SK-N-SH treated with all-trans-retinoic acid at 6 μM for 48 hours (cell line): ENCODE measurements at regions not wholly inside any gene's neighbourhood (a gene's known extent, or its start where the extent isn't known, plus 50 kb on each side); places are given as distances from the start of the nearest gene placed in this dataset.

ENCODE experiments used
- ATAC-seq: fragments of 200-7000 bp; cut with Tn5 transposase; 3 replicates; pipeline ENCODE4 v1.9.1; 2020; ENCODE audit warnings: mild to moderate bottlenecking, moderate library complexity
- ARNTL ChIP-seq: fragments of 450-650 bp; formaldehyde crosslinking; IDR thresholded peaks from 2 replicates; pipeline ENCODE4 v1.5.0; 2020; ENCODE audit warnings: low read depth, mild to moderate bottlenecking, moderate library complexity, borderline replicate concordance
- BACH2 ChIP-seq: fragments of 250-450 bp; sonication (Bioruptor Pico); IDR thresholded peaks from 2 replicates; pipeline ENCODE4 v1.9.0; 2021; ENCODE audit warnings: mild to moderate bottlenecking, borderline replicate concordance
- CSDC2 ChIP-seq: fragments of 250-450 bp; sonication (Bioruptor Pico); IDR thresholded peaks from 2 replicates; pipeline ENCODE4 v1.5.0; 2020; ENCODE audit warnings: mild to moderate bottlenecking, moderate library complexity
- CSRNP3 ChIP-seq: fragments of 250-450 bp; sonication (Bioruptor Pico); IDR thresholded peaks from 2 replicates; pipeline ENCODE4 v1.5.1; 2021; ENCODE audit warnings: mild to moderate bottlenecking, moderate library complexity
- ESRRG ChIP-seq: fragments of 250-450 bp; sonication (Bioruptor Pico); IDR thresholded peaks from 2 replicates; pipeline ENCODE4 v1.6.1; 2021; ENCODE audit warnings: mild to moderate bottlenecking
- ISL1 ChIP-seq: fragments of 250-450 bp; sonication (Bioruptor Pico); IDR thresholded peaks from 2 replicates; pipeline ENCODE4 v2.1.2; 2022; ENCODE audit warnings: mild to moderate bottlenecking, moderate library complexity
- OSR1 ChIP-seq: fragments of 250-450 bp; sonication (Bioruptor Pico); IDR thresholded peaks from 2 replicates; pipeline ENCODE4 v1.8.0; 2022; ENCODE audit warnings: moderate library complexity, mild to moderate bottlenecking, inconsistent platforms
- PPARA ChIP-seq: fragments of 250-450 bp; sonication (Bioruptor Pico); IDR thresholded peaks from 2 replicates; pipeline ENCODE4 v1.5.0; 2020; ENCODE audit warnings: mild to moderate bottlenecking, borderline replicate concordance
- RARB ChIP-seq: fragments of 250-450 bp; sonication (Bioruptor Pico); IDR thresholded peaks from 2 replicates; pipeline ENCODE4 v1.8.0; 2021; ENCODE audit warnings: mild to moderate bottlenecking, moderate library complexity
- SNAI2 ChIP-seq: fragments of 250-450 bp; sonication (Bioruptor Pico); IDR thresholded peaks from 2 replicates; pipeline ENCODE4 v1.5.0; 2020; ENCODE audit warnings: mild to moderate bottlenecking, moderate library complexity
- TCF4 ChIP-seq: fragments of 250-450 bp; sonication (Bioruptor Pico); IDR thresholded peaks from 2 replicates; pipeline ENCODE4 v1.8.0; 2021; ENCODE audit warnings: mild to moderate bottlenecking, moderate library complexity, borderline replicate concordance
- TOX ChIP-seq: fragments of 250-450 bp; sonication (Bioruptor Pico); IDR thresholded peaks from 2 replicates; pipeline ENCODE4 v1.8.0; 2021; ENCODE audit warnings: mild to moderate bottlenecking, moderate library complexity, borderline replicate concordance
- TSHZ2 ChIP-seq: fragments of 250-450 bp; sonication (Bioruptor Pico); IDR thresholded peaks from 2 replicates; pipeline ENCODE4 v1.5.0; 2020; ENCODE audit warnings: mild to moderate bottlenecking, moderate library complexity
- ZFP3 ChIP-seq: fragments of 250-450 bp; sonication (Bioruptor Pico); IDR thresholded peaks from 2 replicates; pipeline ENCODE4 v1.5.0; 2020; ENCODE audit warnings: mild to moderate bottlenecking, moderate library complexity
- ZNF565 ChIP-seq: fragments of 450-650 bp; formaldehyde crosslinking; conservative IDR thresholded peaks from 2 replicates; pipeline ENCODE4 v1.5.0; 2020; ENCODE audit warnings: low read depth, mild to moderate bottlenecking, moderate library complexity
- ZNF70 ChIP-seq: fragments of 450-650 bp; formaldehyde crosslinking; IDR thresholded peaks from 2 replicates; pipeline ENCODE4 v1.5.0; 2020; ENCODE audit warnings: mild to moderate bottlenecking, moderate library complexity
- ZNF8 ChIP-seq: fragments of 450-650 bp; formaldehyde crosslinking; IDR thresholded peaks from 2 replicates; pipeline ENCODE4 v1.5.0; 2020; ENCODE audit warnings: mild to moderate bottlenecking, moderate library complexity
- TF ChIP-seq, protein P1 (sequence below): fragments of 250-450 bp; sonication (Bioruptor Pico); IDR thresholded peaks from 2 replicates; pipeline ENCODE4 v1.8.0; 2020; ENCODE audit warnings: mild to moderate bottlenecking, moderate library complexity, borderline replicate concordance
- TF ChIP-seq, protein P2 (sequence below): fragments of 250-450 bp; sonication (Bioruptor Pico); IDR thresholded peaks from 2 replicates; pipeline ENCODE4 v1.5.1; 2020; ENCODE audit warnings: low read depth, mild to moderate bottlenecking, moderate library complexity
- TF ChIP-seq, protein P3 (sequence below): fragments of 250-450 bp; sonication (Bioruptor Pico); IDR thresholded peaks from 2 replicates; pipeline ENCODE4 v1.8.0; 2021; ENCODE audit warnings: low read depth, mild to moderate bottlenecking, moderate library complexity, borderline replicate concordance

DNA sequence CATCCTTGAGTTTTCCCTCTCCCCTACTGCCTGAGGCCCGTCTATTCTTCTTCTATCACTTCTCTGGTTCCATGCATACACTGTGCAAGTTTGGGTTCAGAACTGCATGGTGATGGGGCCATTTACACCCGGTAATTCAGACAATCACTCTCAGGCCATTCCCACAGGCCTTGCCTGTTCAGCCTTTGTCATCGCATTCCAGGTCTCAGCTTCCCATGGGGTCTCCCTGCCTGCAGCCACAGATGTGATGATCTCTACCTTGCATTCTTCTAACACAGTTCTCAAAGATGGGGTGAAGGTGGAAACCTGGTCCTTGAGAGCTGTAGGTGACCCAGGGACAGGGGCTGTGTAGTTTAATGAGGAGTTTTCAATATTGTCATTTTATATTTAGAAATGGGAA, 209.2 kb upstream of the TOPAZ1 start:
- no peak for ATAC-seq
- TF ChIP-seq ZFP3 (CRISPR knock-in tag) (0 out of 2 replicates have a peak, but pooled peaks have one; percentile 40), ISL1 (CRISPR knock-in tag) (no peak), TOX (CRISPR knock-in tag) (no peak), ZNF70 (no peak), RARB (CRISPR knock-in tag) (no peak), TSHZ2 (no peak), OSR1 (CRISPR knock-in tag) (no peak)

GRCh38 chr3:44033123-44033522, 208.6 kb upstream of the TOPAZ1 start:
- ATAC-seq: no peak
- TF ChIP-seq BACH2 (CRISPR knock-in tag): no peak
- TF ChIP-seq ZNF565 (CRISPR knock-in tag): no peak
- no peak for TF ChIP-seq TSHZ2
- TF ChIP-seq ARNTL: no peak
- no peak for TF ChIP-seq OSR1 (CRISPR knock-in tag)
- TF ChIP-seq, protein P1, sequence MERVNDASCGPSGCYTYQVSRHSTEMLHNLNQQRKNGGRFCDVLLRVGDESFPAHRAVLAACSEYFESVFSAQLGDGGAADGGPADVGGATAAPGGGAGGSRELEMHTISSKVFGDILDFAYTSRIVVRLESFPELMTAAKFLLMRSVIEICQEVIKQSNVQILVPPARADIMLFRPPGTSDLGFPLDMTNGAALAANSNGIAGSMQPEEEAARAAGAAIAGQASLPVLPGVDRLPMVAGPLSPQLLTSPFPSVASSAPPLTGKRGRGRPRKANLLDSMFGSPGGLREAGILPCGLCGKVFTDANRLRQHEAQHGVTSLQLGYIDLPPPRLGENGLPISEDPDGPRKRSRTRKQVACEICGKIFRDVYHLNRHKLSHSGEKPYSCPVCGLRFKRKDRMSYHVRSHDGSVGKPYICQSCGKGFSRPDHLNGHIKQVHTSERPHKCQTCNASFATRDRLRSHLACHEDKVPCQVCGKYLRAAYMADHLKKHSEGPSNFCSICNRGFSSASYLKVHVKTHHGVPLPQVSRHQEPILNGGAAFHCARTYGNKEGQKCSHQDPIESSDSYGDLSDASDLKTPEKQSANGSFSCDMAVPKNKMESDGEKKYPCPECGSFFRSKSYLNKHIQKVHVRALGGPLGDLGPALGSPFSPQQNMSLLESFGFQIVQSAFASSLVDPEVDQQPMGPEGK (CRISPR knock-in tag): no peak

DNA sequence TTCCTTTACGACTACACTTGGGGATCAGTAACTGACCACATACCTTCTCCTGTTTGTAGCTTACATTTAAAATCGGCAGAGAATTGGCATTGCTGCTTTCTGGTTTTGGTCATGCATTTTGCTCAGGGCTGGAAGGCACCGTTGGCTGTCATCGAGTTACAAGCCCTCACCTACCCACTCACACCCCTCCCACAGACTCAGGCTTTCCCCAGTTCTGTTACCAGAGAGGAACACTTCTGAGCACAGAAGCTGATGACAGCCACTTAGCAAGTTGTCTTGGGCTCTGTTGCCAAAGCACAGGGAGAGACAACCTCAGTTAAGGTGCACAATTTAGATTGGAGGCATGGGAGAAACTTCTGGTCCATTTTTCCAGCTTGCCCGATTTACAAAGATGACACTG, 204.8 kb upstream of the TOPAZ1 start:
- no peak for ATAC-seq
- TF ChIP-seq CSDC2 (no peak), ZNF565 (CRISPR knock-in tag) (no peak), PPARA (CRISPR knock-in tag) (no peak), TCF4 (no peak), SNAI2 (CRISPR knock-in tag) (no peak), BACH2 (CRISPR knock-in tag) (no peak), ZFP3 (CRISPR knock-in tag) (no peak), ISL1 (CRISPR knock-in tag) (no peak), ESRRG (CRISPR knock-in tag) (no peak), ZNF8 (CRISPR knock-in tag) (no peak), RARB (CRISPR knock-in tag) (no peak), OSR1 (CRISPR knock-in tag) (no peak), CSRNP3 (CRISPR knock-in tag) (no peak), TOX (CRISPR knock-in tag) (no peak), TSHZ2 (no peak)
- TF ChIP-seq, protein P2, sequence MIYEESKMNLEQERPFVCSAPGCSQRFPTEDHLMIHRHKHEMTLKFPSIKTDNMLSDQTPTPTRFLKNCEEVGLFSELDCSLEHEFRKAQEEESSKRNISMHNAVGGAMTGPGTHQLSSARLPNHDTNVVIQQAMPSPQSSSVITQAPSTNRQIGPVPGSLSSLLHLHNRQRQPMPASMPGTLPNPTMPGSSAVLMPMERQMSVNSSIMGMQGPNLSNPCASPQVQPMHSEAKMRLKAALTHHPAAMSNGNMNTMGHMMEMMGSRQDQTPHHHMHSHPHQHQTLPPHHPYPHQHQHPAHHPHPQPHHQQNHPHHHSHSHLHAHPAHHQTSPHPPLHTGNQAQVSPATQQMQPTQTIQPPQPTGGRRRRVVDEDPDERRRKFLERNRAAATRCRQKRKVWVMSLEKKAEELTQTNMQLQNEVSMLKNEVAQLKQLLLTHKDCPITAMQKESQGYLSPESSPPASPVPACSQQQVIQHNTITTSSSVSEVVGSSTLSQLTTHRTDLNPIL: no peak
- TF ChIP-seq, protein P1 (CRISPR knock-in tag): no peak
- TF ChIP-seq, protein P3, sequence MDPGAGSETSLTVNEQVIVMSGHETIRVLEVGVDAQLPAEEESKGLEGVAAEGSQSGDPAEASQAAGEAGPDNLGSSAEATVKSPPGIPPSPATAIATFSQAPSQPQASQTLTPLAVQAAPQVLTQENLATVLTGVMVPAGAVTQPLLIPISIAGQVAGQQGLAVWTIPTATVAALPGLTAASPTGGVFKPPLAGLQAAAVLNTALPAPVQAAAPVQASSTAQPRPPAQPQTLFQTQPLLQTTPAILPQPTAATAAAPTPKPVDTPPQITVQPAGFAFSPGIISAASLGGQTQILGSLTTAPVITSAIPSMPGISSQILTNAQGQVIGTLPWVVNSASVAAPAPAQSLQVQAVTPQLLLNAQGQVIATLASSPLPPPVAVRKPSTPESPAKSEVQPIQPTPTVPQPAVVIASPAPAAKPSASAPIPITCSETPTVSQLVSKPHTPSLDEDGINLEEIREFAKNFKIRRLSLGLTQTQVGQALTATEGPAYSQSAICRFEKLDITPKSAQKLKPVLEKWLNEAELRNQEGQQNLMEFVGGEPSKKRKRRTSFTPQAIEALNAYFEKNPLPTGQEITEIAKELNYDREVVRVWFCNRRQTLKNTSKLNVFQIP: no peak
